ENCODE measurements at regions not wholly inside any gene's neighbourhood (a gene's known extent, or its start where the extent isn't known, plus 50 kb on each side); places are given as distances from the start of the nearest gene placed in this dataset.

GRCh38 chr20:20843982-20844381, 131.5 kb upstream of the RALGAPA2 start:
- no peak for TF ChIP-seq HDAC2 (IDR thresholded peaks at IDR 0.05)
- TF ChIP-seq RCOR1 (IDR thresholded peaks at IDR 0.05; ENCODE audit: low read depth, low read length), result no peak
- TF ChIP-seq POLR2A (IDR thresholded peaks at IDR 0.05; ENCODE audit: low read length), result no peak
- TF ChIP-seq ELK1 (IDR thresholded peaks at IDR 0.05; ENCODE audit: low read depth, low read length), result no peak
- no peak for TF ChIP-seq MYC (IDR thresholded peaks at IDR 0.05; ENCODE audit: borderline replicate concordance, low read length)
- no peak for TF ChIP-seq REST (IDR thresholded peaks at IDR 0.05)
- no peak for TF ChIP-seq SMC3 (IDR thresholded peaks at IDR 0.05)
